ENCODE measurements at regions not wholly inside any gene's neighbourhood (a gene's known extent, or its start where the extent isn't known, plus 50 kb on each side); places are given as distances from the start of the nearest gene placed in this dataset.

DNA sequence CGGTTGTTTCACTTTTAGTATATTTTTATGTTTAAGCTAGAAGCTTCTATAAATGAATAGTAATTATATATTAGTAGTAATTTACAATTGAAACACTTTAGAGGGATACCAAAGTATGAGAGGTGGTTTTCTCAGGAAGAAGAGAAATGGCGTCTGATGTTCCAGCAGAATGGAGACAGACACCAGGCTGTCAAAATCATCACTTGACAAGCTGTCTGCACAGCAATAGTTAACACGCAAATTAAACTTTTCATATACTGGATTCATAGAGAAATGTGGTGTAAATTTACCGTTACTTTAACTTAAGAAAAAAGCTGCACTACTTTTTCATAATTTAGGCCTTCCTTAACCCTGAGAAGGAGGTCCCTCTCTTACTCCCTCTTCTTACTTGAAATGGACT, 82.6 kb downstream of the FAM217A start:
- no peak for DNase-seq
- CTCF ChIA-PET = interaction anchor here (0.6 to 1.8 kb wide), 5 partner anchors 11 to 249 kb away, joined by 3 to 12 read pairs (median 3); partner anchors contain the start of gene FAM50B
- Mint-ChIP-seq H3K27me3 (ENCODE audit: low read depth) (no peaks in the 10 kb centered on the region), H3K4me3 (no peak overlapping the region), H3K9me3 (no peaks in the 10 kb centered on the region), H3K27ac (no peak overlapping the region), H3K4me1 (ENCODE audit: low read depth) (peaks cover 5% of the 10 kb centered on the region), H3K36me3 (ENCODE audit: low read depth) (no peaks in the 10 kb centered on the region)
- intact Hi-C loops (cut with micrococcal nuclease) = no loop called here

DNA sequence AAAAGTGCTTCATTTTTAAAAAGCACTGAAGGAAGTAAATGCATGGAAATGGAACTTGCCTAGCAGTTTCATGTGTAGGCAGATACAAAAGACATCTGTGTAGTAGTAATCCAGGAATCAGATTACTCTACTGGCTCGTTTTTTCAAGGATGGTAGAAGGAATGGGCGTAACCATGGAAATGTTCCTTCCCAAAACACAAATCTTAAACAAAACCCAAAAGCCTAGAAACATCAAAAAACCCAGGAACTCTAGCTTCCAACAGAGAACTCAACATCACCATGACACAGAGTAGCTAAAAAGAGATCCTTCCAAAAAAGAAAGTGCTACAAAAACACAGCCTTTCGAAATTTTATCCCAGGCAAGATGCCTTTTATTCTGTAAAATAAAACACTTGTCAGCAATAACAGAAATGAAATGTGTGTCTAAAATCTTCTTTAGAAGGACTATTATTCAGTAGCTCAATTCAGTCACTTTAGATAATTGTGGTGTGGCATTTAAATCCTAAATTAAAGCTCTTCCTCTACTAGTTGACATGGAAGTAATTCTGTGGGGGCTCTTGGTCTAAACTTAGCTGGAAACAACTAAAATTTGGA, 81.7 kb downstream of the FAM217A start:
- H3K27me3 Mint-ChIP-seq (ENCODE audit: low read depth) = no peaks in the 10 kb centered on the region
- peaks cover 8% of the 10 kb centered on the region for H3K4me1 Mint-ChIP-seq (ENCODE audit: low read depth)
- H3K27ac Mint-ChIP-seq = no peak overlapping the region
- no peaks in the 10 kb centered on the region for H3K36me3 Mint-ChIP-seq (ENCODE audit: low read depth)
- DNase-seq = no peak
- intact Hi-C loops (cut with micrococcal nuclease) = no loop called here
- CTCF ChIA-PET = interaction anchor here (0.6 to 1.8 kb wide), 8 partner anchors 11 to 265 kb away, joined by 3 to 12 read pairs (median 3); partner anchors contain the start of gene FAM50B
- H3K4me3 Mint-ChIP-seq = no peak overlapping the region
- no peaks in the 10 kb centered on the region for H3K9me3 Mint-ChIP-seq

DNA sequence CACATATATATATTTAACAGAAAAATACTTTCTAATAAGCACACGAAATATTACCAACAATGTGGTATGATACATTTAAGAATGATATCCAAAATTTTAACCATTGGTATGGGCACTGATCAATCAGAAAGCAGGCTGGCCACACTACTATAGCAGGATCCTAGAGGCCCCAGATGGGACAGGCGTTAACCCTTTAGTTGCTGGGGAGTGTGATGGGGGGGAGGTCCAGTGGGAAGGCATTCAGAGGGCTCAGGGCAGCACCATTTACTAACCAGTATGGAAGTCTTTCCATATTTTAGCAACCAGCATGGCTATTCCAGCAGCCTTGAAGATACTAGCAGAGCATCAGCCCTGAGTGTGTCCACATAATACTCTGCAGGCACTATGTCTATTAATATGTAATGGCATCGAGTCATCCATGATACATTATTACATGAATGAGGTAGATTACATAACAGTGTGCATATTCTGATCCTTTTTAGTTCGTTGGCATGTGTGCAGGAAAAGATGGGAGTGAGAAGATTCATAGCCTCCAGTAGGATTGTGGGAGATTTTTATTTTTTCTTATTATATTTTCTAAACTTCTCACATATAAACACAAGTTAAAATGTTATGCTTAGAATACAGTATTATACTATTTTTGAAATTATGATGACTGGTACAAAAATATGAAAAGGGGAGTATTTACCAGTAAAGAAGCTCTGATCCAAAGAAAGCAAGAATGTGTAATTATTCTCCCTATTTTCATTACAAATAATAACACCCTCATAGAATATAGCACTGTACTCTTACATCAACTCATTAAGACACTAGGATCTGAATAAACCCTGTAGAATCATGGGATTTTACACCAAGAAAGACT, 78.9 kb downstream of the FAM217A start:
- H3K36me3 Mint-ChIP-seq (ENCODE audit: low read depth) = no peaks in the 10 kb centered on the region
- no peak overlapping the region for H3K4me3 Mint-ChIP-seq
- peaks cover 14% of the 10 kb centered on the region for H3K4me1 Mint-ChIP-seq (ENCODE audit: low read depth)
- H3K27ac Mint-ChIP-seq = no peak overlapping the region
- intact Hi-C loops (cut with micrococcal nuclease) = no loop called here
- no peak for DNase-seq
- H3K9me3 Mint-ChIP-seq = no peaks in the 10 kb centered on the region
- CTCF ChIA-PET = no interaction called here
- H3K27me3 Mint-ChIP-seq (ENCODE audit: low read depth) = no peaks in the 10 kb centered on the region

DNA sequence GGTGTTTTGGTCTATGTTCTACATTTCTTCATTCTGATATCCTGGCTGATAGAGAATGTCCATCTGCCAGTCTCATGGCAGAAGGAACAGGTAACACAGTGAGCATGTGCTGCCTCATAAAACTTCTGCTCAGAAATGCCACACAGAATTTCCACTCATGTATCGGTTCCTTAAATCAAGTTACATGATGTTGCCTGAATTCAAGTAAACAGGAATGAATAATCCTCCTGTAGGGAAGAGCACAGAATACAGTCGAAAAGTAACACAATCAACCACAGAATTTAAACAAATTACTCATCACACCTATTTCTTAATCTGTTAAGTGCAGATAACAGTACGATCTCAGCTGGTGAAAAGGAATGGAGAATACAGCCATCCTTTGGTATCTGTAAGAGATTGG, 74.7 kb downstream of the FAM217A start:
- Mint-ChIP-seq H3K4me3 (no peak overlapping the region), H3K4me1 (ENCODE audit: low read depth) (peaks cover 21% of the 10 kb centered on the region), H3K36me3 (ENCODE audit: low read depth) (no peaks in the 10 kb centered on the region), H3K27ac (no peak overlapping the region), H3K9me3 (no peaks in the 10 kb centered on the region), H3K27me3 (ENCODE audit: low read depth) (no peaks in the 10 kb centered on the region)
- CTCF ChIA-PET = no interaction called here
- intact Hi-C loops (cut with micrococcal nuclease) = no loop called here
- DNase-seq = no peak

DNA sequence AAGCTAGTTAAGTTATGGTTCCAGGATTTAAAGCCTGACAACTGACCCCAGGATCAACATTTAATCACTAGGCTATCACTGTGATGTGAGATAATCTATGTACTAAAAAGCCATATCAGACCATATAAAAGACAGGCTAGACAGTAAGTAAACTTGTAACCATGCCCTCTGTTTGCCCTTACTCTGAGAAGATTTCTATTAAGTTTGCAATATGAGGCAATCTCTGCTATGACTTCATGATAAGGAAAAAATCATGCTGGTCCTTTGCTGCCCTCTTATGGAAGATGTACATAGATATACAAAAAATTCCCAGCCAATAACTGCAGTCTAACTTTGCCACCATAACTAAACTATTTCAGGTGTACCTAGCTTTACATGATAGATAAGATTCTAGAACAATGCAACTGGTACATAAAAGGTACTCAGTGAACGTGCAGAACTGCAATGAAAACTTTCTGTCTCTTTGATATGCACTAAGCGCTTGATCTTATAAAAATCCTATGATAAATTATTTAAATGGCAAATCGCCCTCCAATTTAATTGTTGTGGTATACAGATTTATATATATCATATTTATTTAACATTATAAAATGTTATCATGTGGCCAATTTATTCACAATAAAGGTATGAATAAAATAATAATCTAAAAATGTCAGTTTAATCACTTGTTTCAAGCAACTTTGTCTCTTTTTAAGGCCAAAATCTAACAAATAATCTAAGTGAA, 70.5 kb downstream of the FAM217A start:
- no peak overlapping the region for H3K27ac Mint-ChIP-seq
- intact Hi-C loops (cut with micrococcal nuclease) = loop anchor here (1.0 to 2.0 kb wide), 4 partner anchors 30 to 266 kb away; partner anchors contain the start of gene FAM50B
- H3K36me3 Mint-ChIP-seq (ENCODE audit: low read depth) = peaks cover 7% of the 10 kb centered on the region
- CTCF ChIA-PET = interaction anchor here (0.6 to 2.2 kb wide), 12 partner anchors 10 to 1176 kb away, joined by 3 to 9 read pairs (median 3); no protein-coding TSS in a partner anchor
- H3K4me3 Mint-ChIP-seq = no peak overlapping the region
- H3K9me3 Mint-ChIP-seq = no peaks in the 10 kb centered on the region
- no peaks in the 10 kb centered on the region for H3K27me3 Mint-ChIP-seq (ENCODE audit: low read depth)
- DNase-seq = peak; percentile 18
- H3K4me1 Mint-ChIP-seq (ENCODE audit: low read depth) = peaks cover 48% of the 10 kb centered on the region

DNA sequence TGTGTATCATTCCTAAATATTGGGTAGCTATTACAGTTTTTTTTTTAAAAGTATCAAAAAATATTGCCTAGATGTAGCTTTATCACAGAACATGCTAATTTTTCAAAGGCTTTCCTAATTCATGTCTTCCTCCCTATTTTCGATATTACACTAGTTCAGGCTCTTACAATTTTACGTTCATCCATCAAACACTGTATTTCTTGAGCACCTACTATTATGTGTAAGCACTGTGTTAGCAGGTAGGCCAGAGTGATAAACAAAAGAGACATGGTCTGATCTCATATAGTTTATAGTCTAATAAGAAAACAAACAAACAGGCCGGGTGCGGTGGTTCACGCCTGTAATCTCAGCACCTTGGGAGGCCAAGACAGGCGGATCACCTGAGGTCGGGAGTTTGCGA, 69.5 kb downstream of the FAM217A start:
- Mint-ChIP-seq H3K4me1 (ENCODE audit: low read depth) (peaks cover 51% of the 10 kb centered on the region), H3K27ac (no peak overlapping the region), H3K36me3 (ENCODE audit: low read depth) (peaks cover 10% of the 10 kb centered on the region), H3K27me3 (ENCODE audit: low read depth) (no peaks in the 10 kb centered on the region), H3K4me3 (no peak overlapping the region), H3K9me3 (no peaks in the 10 kb centered on the region)
- intact Hi-C loops (cut with micrococcal nuclease) = loop anchor here (2.0 kb wide), 1 partner anchor 267 kb away; no protein-coding TSS in a partner anchor
- CTCF ChIA-PET = interaction anchor here (0.7 to 2.2 kb wide), 6 partner anchors 10 to 267 kb away, joined by 3 to 9 read pairs (median 6); no protein-coding TSS in a partner anchor
- DNase-seq = no peak

DNA sequence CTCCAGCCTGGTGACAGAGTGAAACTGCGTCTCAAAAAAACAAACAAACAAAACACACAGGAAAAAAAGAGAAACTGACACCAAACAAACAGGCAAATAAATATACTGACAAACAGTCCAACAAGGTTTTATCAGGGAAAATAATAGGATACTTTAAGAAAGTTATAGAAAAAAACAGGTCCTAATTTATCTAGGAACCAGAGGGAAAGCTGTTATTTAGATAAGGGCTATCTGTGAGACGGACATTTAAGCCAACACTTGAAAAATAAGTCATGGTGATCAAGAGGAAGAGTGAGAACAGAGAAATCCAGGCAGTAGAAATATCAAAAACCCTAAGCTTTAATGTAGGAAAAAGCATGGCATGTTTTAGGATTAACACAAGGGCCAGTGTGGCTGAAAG, 68.9 kb downstream of the FAM217A start:
- peaks cover 10% of the 10 kb centered on the region for H3K36me3 Mint-ChIP-seq (ENCODE audit: low read depth)
- no peaks in the 10 kb centered on the region for H3K9me3 Mint-ChIP-seq
- H3K27me3 Mint-ChIP-seq (ENCODE audit: low read depth) = no peaks in the 10 kb centered on the region
- CTCF ChIA-PET = interaction anchor here (0.7 to 2.2 kb wide), 4 partner anchors 9 to 267 kb away, joined by 3 to 9 read pairs (median 6); no protein-coding TSS in a partner anchor
- peaks cover 53% of the 10 kb centered on the region for H3K4me1 Mint-ChIP-seq (ENCODE audit: low read depth)
- no peak overlapping the region for H3K4me3 Mint-ChIP-seq
- H3K27ac Mint-ChIP-seq = no peak overlapping the region
- intact Hi-C loops (cut with micrococcal nuclease) = no loop called here
- DNase-seq = no peak

DNA sequence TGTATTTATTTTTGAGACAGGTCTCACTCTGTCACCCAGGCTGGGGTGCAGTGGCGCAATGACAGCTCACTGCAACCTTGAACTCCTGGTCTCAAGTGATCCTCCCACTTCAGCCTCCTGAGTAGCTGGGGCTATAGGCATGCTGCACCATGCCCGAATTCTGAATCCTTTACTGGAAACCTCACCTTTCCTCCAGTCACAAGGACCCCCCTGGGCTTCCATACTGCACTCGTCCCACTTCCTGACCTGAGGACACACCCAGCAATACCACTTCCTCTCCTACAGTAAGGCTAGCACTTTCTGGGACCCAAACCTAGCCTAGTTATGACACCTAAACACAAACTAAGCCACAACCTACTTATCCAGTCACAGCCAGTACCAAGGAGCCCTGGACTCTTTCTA, 68.2 kb downstream of the FAM217A start:
- no peaks in the 10 kb centered on the region for H3K27me3 Mint-ChIP-seq (ENCODE audit: low read depth)
- intact Hi-C loops (cut with micrococcal nuclease) = no loop called here
- H3K4me3 Mint-ChIP-seq = peak overlapping the region; percentile 49
- CTCF ChIA-PET = interaction anchor here (0.8 to 2.2 kb wide), 2 partner anchors 13 to 268 kb away, joined by 3 to 7 read pairs; no protein-coding TSS in a partner anchor
- peaks cover 10% of the 10 kb centered on the region for H3K36me3 Mint-ChIP-seq (ENCODE audit: low read depth)
- H3K4me1 Mint-ChIP-seq (ENCODE audit: low read depth) = peaks cover 57% of the 10 kb centered on the region
- H3K9me3 Mint-ChIP-seq = no peaks in the 10 kb centered on the region
- peak; percentile 50 for DNase-seq
- peak overlapping the region; percentile 37 for H3K27ac Mint-ChIP-seq

DNA sequence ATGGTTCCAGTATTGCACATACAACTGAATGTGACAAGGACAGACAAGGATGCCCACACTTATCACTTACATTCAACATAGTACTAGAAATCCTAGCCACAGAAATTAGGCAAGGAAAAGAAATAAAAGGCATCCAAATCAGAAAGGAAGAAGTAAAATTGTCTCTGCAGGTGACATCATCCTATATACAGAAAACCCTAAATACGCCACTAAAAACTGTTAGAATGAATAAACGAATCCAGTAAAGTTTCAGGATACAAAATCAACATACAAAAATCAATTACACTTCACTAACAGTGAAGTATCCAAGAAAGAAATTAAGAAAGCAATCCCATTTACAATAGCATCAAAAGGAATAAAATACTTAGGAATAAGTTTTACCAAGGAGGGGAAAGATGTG, 66.1 kb downstream of the FAM217A start:
- Mint-ChIP-seq H3K9me3 (no peaks in the 10 kb centered on the region), H3K4me1 (ENCODE audit: low read depth) (peaks cover 65% of the 10 kb centered on the region), H3K27ac (no peak overlapping the region), H3K4me3 (no peak overlapping the region), H3K27me3 (ENCODE audit: low read depth) (no peaks in the 10 kb centered on the region), H3K36me3 (ENCODE audit: low read depth) (peaks cover 13% of the 10 kb centered on the region)
- intact Hi-C loops (cut with micrococcal nuclease) = no loop called here
- CTCF ChIA-PET = no interaction called here
- DNase-seq = no peak

DNA sequence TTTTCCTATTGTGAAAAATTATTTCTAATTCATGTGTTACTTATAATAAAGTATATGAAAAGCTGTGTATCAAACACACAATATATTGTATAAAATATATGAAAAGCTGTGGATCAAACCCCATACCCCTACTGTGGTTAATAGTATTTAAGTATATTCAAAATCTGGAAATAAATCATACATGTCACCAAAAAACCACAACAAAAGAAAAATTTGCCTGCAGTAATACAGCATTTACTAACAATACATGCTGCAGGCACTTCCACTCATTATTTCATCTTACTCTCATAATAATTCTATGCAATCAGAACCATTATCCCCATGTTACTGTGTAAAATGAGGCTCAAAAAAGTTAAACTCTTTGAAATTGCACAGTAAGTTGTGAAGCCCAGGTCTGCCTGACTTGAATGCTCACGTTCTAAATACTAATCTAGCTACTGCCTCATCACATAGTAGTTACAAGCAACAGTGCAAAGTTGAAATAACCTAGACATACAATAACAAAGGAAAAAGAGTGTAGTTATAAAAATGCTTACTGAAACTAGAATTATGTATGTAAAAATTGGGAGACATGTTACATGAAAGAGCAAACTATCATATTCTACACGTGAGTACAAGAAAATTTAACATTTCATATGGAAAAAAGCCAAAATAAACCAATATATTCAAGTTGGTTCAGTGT, 61.7 kb downstream of the FAM217A start:
- H3K9me3 Mint-ChIP-seq = no peaks in the 10 kb centered on the region
- no peaks in the 10 kb centered on the region for H3K27me3 Mint-ChIP-seq (ENCODE audit: low read depth)
- DNase-seq = no peak
- intact Hi-C loops (cut with micrococcal nuclease) = loop anchor here (2.0 to 5.0 kb wide), 4 partner anchors 26 to 950 kb away; partner anchors contain the start of genes RIPK1 and SLC22A23
- H3K4me3 Mint-ChIP-seq = peak overlapping the region; percentile 82
- CTCF ChIA-PET = interaction anchor here (0.6 to 2.1 kb wide), 4 partner anchors 42 to 1481 kb away, joined by 3 to 6 read pairs (median 4); partner anchors contain the start of gene FAM50B
- H3K27ac Mint-ChIP-seq = peak overlapping the region; percentile 88
- peaks cover 58% of the 10 kb centered on the region for H3K4me1 Mint-ChIP-seq (ENCODE audit: low read depth)
- H3K36me3 Mint-ChIP-seq (ENCODE audit: low read depth) = peaks cover 19% of the 10 kb centered on the region

DNA sequence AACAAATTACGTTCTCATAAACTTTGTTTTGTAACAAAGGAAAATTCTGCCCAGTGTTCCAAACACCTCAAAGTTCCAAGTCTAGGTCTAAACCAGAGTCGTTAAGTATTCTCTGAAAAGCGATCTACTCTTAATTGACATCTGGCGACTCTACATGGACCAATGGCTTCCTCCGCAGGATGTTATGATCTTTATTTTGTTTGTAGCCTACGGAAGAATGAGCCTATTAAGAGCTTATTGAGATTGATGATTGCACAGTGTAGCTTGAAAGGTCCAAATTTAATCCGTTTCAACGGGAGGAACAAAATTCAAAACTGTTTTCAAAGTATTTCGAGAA, 61.1 kb downstream of the FAM217A start:
- CTCF ChIA-PET = interaction anchor here (0.9 to 2.1 kb wide), 5 partner anchors 11 to 169 kb away, joined by 3 to 6 read pairs (median 3); partner anchors contain the start of gene FAM50B
- Mint-ChIP-seq H3K9me3 (no peaks in the 10 kb centered on the region), H3K27me3 (ENCODE audit: low read depth) (no peaks in the 10 kb centered on the region), H3K4me1 (ENCODE audit: low read depth) (peaks cover 57% of the 10 kb centered on the region), H3K4me3 (peak overlapping the region; percentile 82), H3K36me3 (ENCODE audit: low read depth) (peaks cover 23% of the 10 kb centered on the region), H3K27ac (peak overlapping the region; percentile 92)
- intact Hi-C loops (cut with micrococcal nuclease) = loop anchor here (2.0 to 5.0 kb wide), 6 partner anchors 27 to 951 kb away; partner anchors contain the start of genes BPHL, CDYL, RIPK1 and SLC22A23
- no peak for DNase-seq

Data from activated naive CD4-positive, alpha-beta T cell treated with anti-CD3 and anti-CD28 coated beads for 36 hours (primary cell).